NCI-H2171 (cell line): ENCODE measurements at regions not wholly inside any gene's neighbourhood (a gene's known extent, or its start where the extent isn't known, plus 50 kb on each side); places are given as distances from the start of the nearest gene placed in this dataset.
A peak's percentile ranks its signal among the peaks of the same experiment; 100 is the strongest.
"Not testable (repeated sequence)": the region's sequence is repeated elsewhere in the genome, so short reads cannot be mapped to it uniquely, and the experiment has no call there.

Experiments used
- DNase-seq: peaks from one replicate; lab custom pipeline; 2025; lab: John Stamatoyannopoulos, UW

GRCh38 chr6:94698773-94699172, 878.6 kb upstream of the MANEA start:
- DNase-seq, result no peak

GRCh38 chr6:94687255-94687654, 890.1 kb upstream of the MANEA start:
- not testable (repeated sequence) for DNase-seq

- peak; percentile 11 for DNase-seq
Measured at GRCh38 chr6:94683409-94683808, 893.9 kb upstream of the MANEA start.

- DNase-seq, result no peak
Measured at GRCh38 chr6:94680669-94681212, 896.6 kb upstream of the MANEA start.

- no peak for DNase-seq
Measured at GRCh38 chr6:94673251-94673650, 904.1 kb upstream of the MANEA start.

GRCh38 chr6:94670017-94670416, 907.3 kb upstream of the MANEA start:
- no peak for DNase-seq

GRCh38 chr6:94668876-94669275, 908.5 kb upstream of the MANEA start:
- no peak for DNase-seq

GRCh38 chr6:94658929-94659328, 918.4 kb upstream of the MANEA start:
- no peak for DNase-seq

- no peak for DNase-seq
Measured at GRCh38 chr6:94651239-94651638, 926.1 kb upstream of the MANEA start.

- no peak for DNase-seq
Measured at GRCh38 chr6:94645191-94645590, 932.1 kb upstream of the MANEA start.

- no peak for DNase-seq
Measured at GRCh38 chr6:94639564-94639963, 937.8 kb upstream of the MANEA start.

GRCh38 chr6:94636780-94637385, 940.5 kb upstream of the MANEA start:
- DNase-seq, result no peak

- peak; percentile 16 for DNase-seq
Measured at GRCh38 chr6:94623586-94623985, 953.7 kb upstream of the MANEA start.

GRCh38 chr6:94622783-94623182, 954.6 kb upstream of the MANEA start:
- DNase-seq, result no peak

GRCh38 chr6:94600636-94601035, 976.7 kb upstream of the MANEA start:
- DNase-seq, result no peak

GRCh38 chr6:94597487-94597886, 979.8 kb upstream of the MANEA start:
- no peak for DNase-seq

GRCh38 chr6:94590416-94590815, 986.9 kb upstream of the MANEA start:
- no peak for DNase-seq

- DNase-seq, result no peak
Measured at GRCh38 chr6:94588301-94588700, 989.0 kb upstream of the MANEA start.

GRCh38 chr6:94584211-94584610, 993.1 kb upstream of the MANEA start:
- DNase-seq, result no peak

- DNase-seq, result no peak
Measured at GRCh38 chr6:94570581-94570980, 1006.8 kb upstream of the MANEA start.

- DNase-seq, result no peak
Measured at GRCh38 chr6:94562846-94563245, 1014.5 kb upstream of the MANEA start.

GRCh38 chr6:94559829-94560537, 1017.4 kb upstream of the MANEA start:
- DNase-seq, result no peak

GRCh38 chr6:94557207-94557606, 1020.1 kb upstream of the MANEA start:
- not testable (repeated sequence) for DNase-seq

GRCh38 chr6:94548201-94548600, 1029.1 kb upstream of the MANEA start:
- DNase-seq, result no peak
